COLO668 (cell line): ENCODE measurements at regions not wholly inside any gene's neighbourhood (a gene's known extent, or its start where the extent isn't known, plus 50 kb on each side); places are given as distances from the start of the nearest gene placed in this dataset.
"Not testable (repeated sequence)": the region's sequence is repeated elsewhere in the genome, so short reads cannot be mapped to it uniquely, and the experiment has no call there.

Source experiments
- DNase-seq: peaks from one replicate; lab custom pipeline; 2025; ENCODE audit not compliant: unreplicated experiment; lab: John Stamatoyannopoulos, UW

DNA sequence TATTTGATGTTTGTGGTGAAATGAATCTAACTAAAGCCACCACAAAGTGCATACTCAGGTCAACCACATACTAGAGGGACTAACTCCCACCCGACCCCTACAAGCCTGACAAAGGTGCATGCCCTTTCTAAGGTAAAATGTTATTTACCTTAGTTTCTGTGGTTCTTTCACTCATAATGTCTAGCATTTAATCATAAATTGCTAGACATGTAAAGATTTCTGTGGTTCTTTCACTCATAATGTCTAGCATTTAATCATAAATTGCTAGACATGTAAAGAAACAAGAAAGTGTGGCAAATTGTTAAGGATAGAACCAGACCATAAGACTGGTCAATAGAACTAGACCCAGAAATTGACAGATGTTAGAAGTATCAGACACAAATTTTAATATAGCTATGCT is 193.0 kb upstream of the PBX1 start:
- DNase-seq: no peak

- no peak for DNase-seq
These were observed 189.2 kb upstream of the PBX1 start for GRCh38 chr1:164369698-164370365.

GRCh38 chr1:164380893-164381292 is 178.1 kb upstream of the PBX1 start:
- no peak for DNase-seq

DNA sequence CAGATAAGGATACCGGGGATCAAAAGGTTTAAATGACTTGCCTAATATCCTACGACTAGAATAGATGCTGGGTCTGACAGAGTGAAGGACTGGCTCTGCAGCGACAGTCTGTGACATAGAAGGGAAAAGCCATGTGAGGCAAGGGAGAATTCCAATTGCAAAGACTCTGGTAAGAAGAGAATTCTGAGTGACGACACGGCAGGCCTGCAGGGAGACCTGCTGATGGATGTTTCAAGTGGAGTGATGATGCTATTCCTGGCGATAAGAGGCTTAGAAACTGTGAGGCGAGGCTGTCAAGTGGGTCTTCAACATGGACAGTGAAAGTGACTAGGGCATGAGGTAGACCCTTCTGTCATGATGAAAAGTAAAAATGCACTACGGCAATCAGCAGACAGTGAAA is 176.6 kb upstream of the PBX1 start:
- DNase-seq: no peak

- no peak for DNase-seq
These were observed 174.7 kb upstream of the PBX1 start for GRCh38 chr1:164384262-164384661.

GRCh38 chr1:164417016-164417704 is 141.8 kb upstream of the PBX1 start:
- DNase-seq: no peak

DNA sequence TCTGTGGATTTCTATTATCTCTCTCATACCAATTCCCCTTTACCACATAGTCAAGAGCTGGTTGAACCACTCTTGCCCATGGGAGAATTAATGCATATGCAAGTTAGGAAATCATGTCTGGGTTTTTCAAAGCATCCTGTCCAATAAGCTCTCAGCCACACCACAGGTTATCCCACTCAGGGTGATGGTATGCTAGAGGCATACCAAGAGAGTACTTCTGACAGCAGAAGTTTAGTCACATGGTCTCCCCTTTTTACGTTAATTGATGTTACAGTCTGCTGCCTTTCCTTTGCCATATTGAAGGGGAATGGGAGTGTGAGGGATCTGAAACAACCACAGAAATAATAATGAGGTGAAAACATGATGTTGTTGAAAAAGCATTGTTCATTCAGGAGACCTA is 135.8 kb upstream of the PBX1 start:
- DNase-seq: no peak

DNA sequence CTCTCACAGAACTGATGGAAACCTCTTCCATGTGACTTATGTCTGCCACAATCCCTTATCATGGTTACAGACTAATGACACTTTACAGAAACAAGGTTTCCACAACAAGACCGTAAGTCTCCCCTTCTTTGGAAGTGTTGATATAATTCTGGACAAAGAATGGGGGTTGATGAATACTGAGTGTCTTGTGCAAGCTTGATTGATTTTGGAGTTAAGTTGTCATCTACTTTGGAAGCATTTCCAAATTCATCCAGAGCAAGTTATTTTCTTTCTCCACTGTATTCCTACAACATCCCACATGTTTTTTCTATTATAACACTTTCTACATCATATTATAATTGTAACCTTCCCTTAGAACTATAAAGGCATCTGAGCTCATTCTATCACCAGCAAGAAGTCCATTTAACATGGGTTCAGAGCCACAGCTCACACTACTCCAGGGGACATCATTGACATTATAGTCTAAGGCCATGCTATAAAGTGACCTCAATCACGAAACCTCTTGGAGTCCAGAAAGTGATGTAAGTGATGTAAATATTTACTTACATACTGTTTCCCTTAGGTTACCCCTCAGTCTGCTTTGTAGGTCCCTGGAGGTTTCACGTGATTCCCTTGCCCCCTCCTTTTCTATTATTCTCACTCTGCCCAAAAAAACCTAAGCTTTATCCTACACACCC is 125.7 kb upstream of the PBX1 start:
- DNase-seq: no peak

DNA sequence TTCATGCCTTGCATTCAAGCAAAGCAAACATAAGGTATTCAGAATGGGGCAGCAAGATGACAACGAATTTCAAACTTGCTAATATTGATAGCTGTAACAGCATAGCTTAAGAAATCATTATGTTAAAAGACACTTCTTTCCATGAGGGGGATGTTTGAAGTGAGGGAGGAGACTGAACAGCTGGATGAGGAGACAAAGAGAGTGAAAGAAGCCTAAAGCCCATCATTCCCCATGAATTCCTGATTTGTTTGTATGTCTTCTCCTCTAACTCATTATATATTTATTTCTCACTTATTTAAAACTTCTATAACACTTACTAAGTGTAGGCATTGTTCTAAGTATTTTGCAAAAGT is 125.2 kb upstream of the PBX1 start:
- no peak for DNase-seq

GRCh38 chr1:164440232-164440631 is 118.8 kb upstream of the PBX1 start:
- peak; percentile 10 for DNase-seq

DNA sequence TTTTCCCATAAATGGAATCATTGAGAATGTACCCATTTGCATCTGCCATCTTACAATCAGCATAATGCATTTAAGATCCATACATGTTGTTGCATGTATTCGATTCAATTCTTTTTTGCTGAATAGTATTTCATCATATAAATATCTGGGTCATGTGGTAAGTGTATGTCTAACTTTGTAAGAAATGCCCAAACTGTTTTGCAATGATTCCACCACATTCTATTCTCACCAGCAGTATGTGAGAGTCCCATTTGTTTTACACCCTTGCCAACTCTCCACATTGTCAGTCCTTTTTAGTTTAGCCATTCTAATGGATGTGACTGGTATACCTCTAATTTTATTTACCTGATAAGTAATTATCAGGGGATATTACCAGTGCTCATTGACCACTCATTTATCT is 115.8 kb upstream of the PBX1 start:
- DNase-seq: no peak

DNA sequence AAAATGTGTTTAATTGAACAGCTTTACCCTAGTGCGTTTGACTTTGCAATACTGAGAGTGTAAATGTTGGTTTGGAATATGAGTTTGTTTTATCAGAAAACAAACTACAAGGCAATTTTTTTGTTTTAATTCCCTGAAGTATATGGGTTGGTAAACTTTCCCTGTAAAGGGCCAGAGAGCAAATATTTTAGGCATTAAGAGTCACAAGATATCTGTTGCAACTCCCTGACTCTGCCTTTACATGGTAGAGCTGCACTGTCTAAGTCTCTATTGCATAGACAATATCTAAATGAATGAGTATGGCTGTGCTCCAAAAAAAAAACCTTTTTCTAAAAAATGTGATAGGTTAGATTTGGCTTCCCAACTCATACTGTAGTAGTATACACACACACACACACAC is 115.1 kb upstream of the PBX1 start:
- DNase-seq: no peak

DNA sequence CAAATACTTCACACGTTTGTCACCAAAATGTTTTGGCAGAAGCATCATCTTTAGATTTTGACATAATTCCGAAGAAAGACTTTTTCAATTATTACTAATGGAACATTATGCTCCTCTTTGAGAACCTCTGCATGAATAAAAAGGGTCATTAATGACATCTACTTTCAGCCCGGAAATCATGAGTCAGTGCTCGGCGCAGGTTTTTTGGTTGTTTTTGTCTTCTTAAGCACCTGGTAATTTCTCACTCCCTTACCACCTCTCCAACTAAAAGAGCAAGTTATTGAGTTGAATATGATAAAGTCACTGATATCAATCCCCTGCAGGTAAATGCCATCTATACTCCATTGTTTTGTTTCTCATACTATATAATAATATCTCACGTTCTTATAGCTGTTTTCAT is 113.0 kb upstream of the PBX1 start:
- DNase-seq: no peak

DNA sequence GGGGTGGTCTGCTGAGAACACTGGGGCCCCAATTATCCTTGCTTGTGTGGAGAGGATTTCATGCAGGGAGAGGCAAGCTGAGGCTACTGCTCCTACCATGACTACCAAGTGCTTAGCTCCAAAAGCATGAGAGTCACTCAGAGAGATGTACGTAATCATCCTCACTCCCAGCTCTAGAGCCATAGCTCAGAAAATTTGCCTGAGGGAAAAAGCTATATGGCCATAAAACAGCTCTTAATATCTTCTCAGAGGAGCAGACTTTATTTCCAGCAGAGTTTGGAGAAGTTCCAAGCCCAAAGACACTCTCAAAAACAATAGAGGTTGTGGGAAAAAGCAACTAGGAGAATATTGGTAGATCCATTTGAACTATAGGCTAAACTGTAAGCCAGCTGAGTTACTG is 106.4 kb upstream of the PBX1 start:
- no peak for DNase-seq

DNA sequence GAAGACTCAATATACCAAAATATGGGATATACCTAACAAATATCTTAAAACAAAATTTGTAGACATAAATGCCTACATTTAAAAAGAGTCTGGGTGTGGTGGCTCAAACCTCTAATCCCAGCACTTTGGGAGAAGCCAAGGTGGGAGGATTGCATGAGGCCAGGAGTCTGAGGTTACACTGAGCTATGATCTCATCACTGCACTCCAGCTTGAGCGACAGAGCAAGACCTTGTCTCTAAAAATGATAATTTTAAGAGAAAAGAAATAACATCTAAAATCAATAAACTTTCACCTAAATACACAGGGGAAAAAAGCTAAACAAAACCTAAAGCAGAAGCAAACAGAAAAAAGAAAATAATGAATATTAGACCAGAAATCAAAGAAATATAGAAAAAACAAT is 102.7 kb upstream of the PBX1 start:
- no peak for DNase-seq

GRCh38 chr1:164459176-164459575 is 99.8 kb upstream of the PBX1 start:
- DNase-seq: not testable (repeated sequence)

- no peak for DNase-seq
These were observed 93.0 kb upstream of the PBX1 start for GRCh38 chr1:164466001-164466421.

- no peak for DNase-seq
These were observed 92.6 kb upstream of the PBX1 start for GRCh38 chr1:164466429-164466828.

DNA sequence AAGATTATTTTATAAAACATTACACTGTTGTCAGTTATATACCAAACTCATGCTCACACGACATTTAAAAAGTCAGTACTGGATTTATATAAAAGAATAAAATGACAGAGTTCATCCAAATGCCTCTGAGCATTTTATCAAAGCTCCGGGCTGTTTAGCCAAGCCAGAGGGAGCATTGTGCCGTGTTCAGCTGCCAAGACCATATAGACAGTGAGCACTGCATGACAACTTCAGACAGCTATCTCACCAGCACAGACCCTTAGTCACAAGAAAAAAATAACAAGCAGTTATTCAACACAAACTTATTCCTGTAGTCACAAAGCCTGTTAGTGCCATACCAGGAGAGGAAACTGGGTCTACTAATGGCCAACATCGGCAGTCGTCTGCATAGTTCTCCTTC is 88.0 kb upstream of the PBX1 start:
- no peak for DNase-seq

DNA sequence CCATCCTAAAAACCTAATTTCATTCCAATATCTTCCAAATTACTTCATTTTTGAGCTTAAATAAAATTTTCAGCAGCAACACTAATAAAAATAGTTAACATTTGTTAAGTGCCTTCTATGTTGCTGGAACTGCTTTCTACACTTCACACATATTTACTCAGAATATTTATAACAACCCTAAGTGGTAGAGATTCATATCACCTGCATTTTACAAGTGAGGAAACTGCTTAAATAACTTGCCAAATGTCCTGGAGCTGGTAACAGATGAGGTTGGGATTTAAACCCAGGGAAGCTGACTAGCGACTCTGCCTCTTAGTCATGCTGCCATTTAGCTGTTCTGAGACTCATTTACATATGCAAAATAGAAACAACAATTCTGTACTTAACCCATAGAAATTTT is 86.1 kb upstream of the PBX1 start:
- DNase-seq: no peak

GRCh38 chr1:164473544-164473943 is 85.4 kb upstream of the PBX1 start:
- DNase-seq: no peak

GRCh38 chr1:164475834-164476233 is 83.2 kb upstream of the PBX1 start:
- DNase-seq: no peak

DNA sequence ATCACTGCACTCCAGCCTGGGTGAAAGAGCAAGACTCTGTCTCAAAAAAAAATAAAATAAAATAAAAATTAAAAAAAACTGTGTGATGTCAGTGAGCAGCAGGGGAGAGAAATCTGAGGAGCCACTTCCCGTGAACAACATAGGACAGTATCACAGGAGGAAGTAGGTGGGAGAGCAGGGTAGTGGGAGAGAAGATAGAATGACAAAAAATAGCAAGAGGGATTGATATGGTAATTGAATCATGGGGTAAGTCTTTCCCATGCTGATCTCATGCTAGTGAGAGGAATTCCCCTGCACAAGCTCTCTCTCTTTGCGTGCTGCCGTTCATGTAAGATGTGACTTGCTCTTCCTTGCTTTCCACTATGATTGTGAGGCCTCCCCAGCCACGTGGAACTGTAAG is 81.6 kb upstream of the PBX1 start:
- no peak for DNase-seq
